Fibroblast of lung (primary cell): ENCODE measurements at regions not wholly inside any gene's neighbourhood (a gene's known extent, or its start where the extent isn't known, plus 50 kb on each side); places are given as distances from the start of the nearest gene placed in this dataset.

Experiments used
- DNase-seq, 2 donors: peaks; one replicate each; pipeline versions ENCODE4 v3.0.0 to v3.0.0-alpha.2; 2010; ENCODE audit warnings: low read depth in 2 of 2
- H2AFZ ChIP-seq: 2 replicates; pipeline ENCODE4 v1.5.1; 2012; ENCODE audit warnings: low read length, control low read depth, inconsistent platforms
- H3K27ac ChIP-seq: 2 replicates; pipeline ENCODE4 v1.5.1; 2011; ENCODE audit warnings: low read length, control low read depth; ENCODE audit not compliant: insufficient read depth
- H3K27me3 ChIP-seq: 2 replicates; pipeline ENCODE4 v1.5.1; 2011; ENCODE audit warnings: mild to moderate bottlenecking, low read length; ENCODE audit not compliant: control insufficient read depth, insufficient read depth
- H3K36me3 ChIP-seq: 2 replicates; pipeline ENCODE4 v1.5.1; 2011; ENCODE audit warnings: low read length; ENCODE audit not compliant: control insufficient read depth, insufficient read depth
- H3K4me1 ChIP-seq: 2 replicates; pipeline ENCODE4 v1.5.1; 2011; ENCODE audit warnings: low read length; ENCODE audit not compliant: control insufficient read depth, insufficient read depth; ENCODE audit errors: extremely low read depth
- H3K4me2 ChIP-seq: 2 replicates; pipeline ENCODE4 v1.5.1; 2011; ENCODE audit warnings: low read length, control low read depth; ENCODE audit not compliant: insufficient read depth; ENCODE audit errors: extremely low read depth
- H3K4me3 ChIP-seq, 4 experiments: fragments of 200-600 bp in 1 of 4; sonication (generic) in 1 of 4; replicated peaks in 1 of 4; 2 replicates each; pipeline ENCODE4 v1.5.1; 2011 to 2016; ENCODE audit warnings: low read length in 4 of 4, low read depth in 3 of 4, mild to moderate bottlenecking in 3 of 4, control low read depth in 2 of 4, inconsistent platforms in 1 of 4, mixed read lengths in 1 of 4; ENCODE audit not compliant: insufficient read depth in 1 of 4; ENCODE audit errors: control extremely low read depth in 1 of 4
- H3K79me2 ChIP-seq: 2 replicates; pipeline ENCODE4 v1.5.1; 2012; ENCODE audit warnings: mild to moderate bottlenecking, low read length, inconsistent platforms; ENCODE audit not compliant: control insufficient read depth, insufficient read depth
- H3K9ac ChIP-seq: 2 replicates; pipeline ENCODE4 v1.5.1; 2011; ENCODE audit warnings: mild to moderate bottlenecking, low read length, control low read depth; ENCODE audit not compliant: insufficient read depth
- H3K9me3 ChIP-seq: 2 replicates; pipeline ENCODE4 v1.5.1; 2012; ENCODE audit warnings: low read depth, low read length; ENCODE audit not compliant: control insufficient read depth, insufficient read depth
- H4K20me1 ChIP-seq: 2 replicates; pipeline ENCODE4 v1.5.1; 2011; ENCODE audit warnings: low read length; ENCODE audit not compliant: control insufficient read depth, insufficient read depth; ENCODE audit errors: extremely low read depth
- CTCF ChIP-seq, 2 donors: IDR thresholded peaks in 1 of 2; conservative IDR thresholded peaks in 1 of 2; 1 replicate in 1 of 2; 2 replicates in 1 of 2; pipeline ENCODE4 v1.5.1; 2011 to 2012; ENCODE audit warnings: low read length in 2 of 2, control low read depth in 1 of 2, inconsistent platforms in 1 of 2, low read depth in 1 of 2, mild to moderate bottlenecking in 1 of 2
- EZH2 ChIP-seq: IDR thresholded peaks from 2 replicates; pipeline ENCODE4 v1.5.1; 2012; ENCODE audit warnings: low read length, control low read depth, mild to moderate bottlenecking; ENCODE audit errors: missing control alignments

GRCh38 chr11:29166306-29166705 lies 850.5 kb downstream of the KCNA4 start:
- DNase-seq, result no peak
- no peak for TF ChIP-seq CTCF (conservative IDR thresholded peaks at IDR 0.05 in 1 of 2, IDR thresholded peaks at IDR 0.05 in 1 of 2; ENCODE audit: low read depth in 1 of 2, low read length in 2 of 2)
- no peak for TF ChIP-seq EZH2

GRCh38 chr11:29163231-29163630 lies 853.6 kb downstream of the KCNA4 start:
- H3K27me3 ChIP-seq, result no peaks in the 10 kb centered on the region
- no peaks in the 10 kb centered on the region for H3K9me3 ChIP-seq
- H3K79me2 ChIP-seq, result no peaks in the 10 kb centered on the region
- H4K20me1 ChIP-seq, result no peaks in the 10 kb centered on the region
- DNase-seq, result no peak
- H3K9ac ChIP-seq, result no peak overlapping the region
- H3K4me3 ChIP-seq, result no peak overlapping the region
- H3K27ac ChIP-seq, result no peak overlapping the region
- TF ChIP-seq EZH2 (no peak), CTCF (conservative IDR thresholded peaks at IDR 0.05 in 1 of 2, IDR thresholded peaks at IDR 0.05 in 1 of 2; ENCODE audit: low read depth in 1 of 2, low read length in 2 of 2) (no peak)
- no peaks in the 10 kb centered on the region for H3K4me1 ChIP-seq
- no peak overlapping the region for H3K4me2 ChIP-seq
- H2AFZ ChIP-seq, result no peak overlapping the region
- no peaks in the 10 kb centered on the region for H3K36me3 ChIP-seq

More at GRCh38 chr11:29166306-29166705, 850.5 kb downstream of the KCNA4 start:
- no peak overlapping the region for H2AFZ ChIP-seq
- H4K20me1 ChIP-seq, result no peaks in the 10 kb centered on the region
- no peaks in the 10 kb centered on the region for H3K79me2 ChIP-seq
- no peaks in the 10 kb centered on the region for H3K4me1 ChIP-seq
- no peaks in the 10 kb centered on the region for H3K9me3 ChIP-seq
- no peaks in the 10 kb centered on the region for H3K27me3 ChIP-seq
- H3K27ac ChIP-seq, result no peak overlapping the region
- H3K36me3 ChIP-seq, result no peaks in the 10 kb centered on the region
- H3K4me2 ChIP-seq, result no peak overlapping the region
- no peak overlapping the region for H3K9ac ChIP-seq
- H3K4me3 ChIP-seq, result no peak overlapping the region

- Histone ChIP-seq H3K9me3 (no peaks in the 10 kb centered on the region), H3K9ac (no peak overlapping the region), H3K4me3 (no peak overlapping the region), H3K4me1 (no peaks in the 10 kb centered on the region), H3K79me2 (no peaks in the 10 kb centered on the region), H4K20me1 (no peaks in the 10 kb centered on the region), H3K27me3 (no peaks in the 10 kb centered on the region), H3K27ac (no peak overlapping the region), H3K36me3 (no peaks in the 10 kb centered on the region), H2AFZ (no peak overlapping the region), H3K4me2 (no peak overlapping the region)
- DNase-seq, result peak in 1 of 2 donors; percentile 19
- no peak for TF ChIP-seq EZH2
- TF ChIP-seq CTCF (conservative IDR thresholded peaks at IDR 0.05 in 1 of 2, IDR thresholded peaks at IDR 0.05 in 1 of 2; ENCODE audit: low read depth in 1 of 2, low read length in 2 of 2), result no peak
These were observed 854.3 kb downstream of the KCNA4 start for GRCh38 chr11:29162491-29162890.
